AG10803 (cell line): ENCODE measurements at regions not wholly inside any gene's neighbourhood (a gene's known extent, or its start where the extent isn't known, plus 50 kb on each side); places are given as distances from the start of the nearest gene placed in this dataset.

ENCODE experiments used
- DNase-seq: peaks from one replicate; pipeline ENCODE4 v3.0.0; 2010; ENCODE audit warnings: low read depth
- H3K4me3 ChIP-seq: 2 replicates; pipeline ENCODE4 v1.5.1; 2011; ENCODE audit warnings: mild to moderate bottlenecking, low read length, control low read depth
- TF ChIP-seq, protein P1 (sequence below): conservative IDR thresholded peaks from 2 replicates; pipeline ENCODE4 v1.5.1; 2011; ENCODE audit warnings: mild to moderate bottlenecking, low read length, control low read depth, inconsistent platforms

DNA sequence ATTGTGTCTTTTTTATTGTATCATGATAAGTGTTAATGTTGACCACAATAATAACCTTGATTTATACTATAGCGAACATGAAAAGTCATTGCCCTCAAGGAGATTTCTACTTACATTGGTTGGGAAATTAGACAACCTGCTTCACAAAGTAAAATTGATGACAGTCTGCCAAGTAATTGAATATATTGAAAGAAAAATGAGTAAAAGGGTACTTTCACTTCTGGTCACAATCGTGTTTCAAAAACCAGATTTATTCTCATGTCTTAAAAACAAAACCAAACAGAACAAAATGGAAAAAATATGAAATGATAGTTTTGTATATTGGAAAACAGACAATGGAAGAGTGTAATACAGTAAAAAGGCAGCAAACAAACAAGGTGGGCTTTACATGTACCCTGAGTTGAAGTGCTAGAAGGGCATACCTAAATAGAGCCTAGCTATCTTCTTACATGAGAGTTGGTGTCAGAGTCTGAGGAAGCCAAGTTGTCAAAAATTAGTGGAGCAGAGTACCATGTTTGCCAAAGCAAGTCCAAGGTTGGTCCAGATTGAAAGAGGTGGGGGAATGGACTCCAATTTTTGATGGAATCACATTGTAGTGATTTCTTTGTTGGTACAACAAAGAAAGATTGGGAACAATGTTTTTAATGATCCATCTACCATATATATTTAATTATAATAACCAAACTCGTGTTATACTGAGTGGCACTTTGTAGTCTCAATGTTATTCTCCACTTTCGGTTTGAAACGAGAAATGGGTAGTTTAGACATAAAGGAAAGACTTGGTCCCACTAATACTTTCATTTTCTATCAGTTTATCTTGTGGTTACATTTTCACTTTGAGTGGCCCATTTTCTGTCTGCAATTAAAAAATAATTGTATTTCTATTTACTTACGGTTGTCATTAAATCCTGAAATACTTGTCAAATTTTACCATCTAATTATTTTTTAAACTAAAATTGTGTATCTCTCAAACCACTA is 775.6 kb downstream of the STIM2 start:
- TF ChIP-seq, protein P1, sequence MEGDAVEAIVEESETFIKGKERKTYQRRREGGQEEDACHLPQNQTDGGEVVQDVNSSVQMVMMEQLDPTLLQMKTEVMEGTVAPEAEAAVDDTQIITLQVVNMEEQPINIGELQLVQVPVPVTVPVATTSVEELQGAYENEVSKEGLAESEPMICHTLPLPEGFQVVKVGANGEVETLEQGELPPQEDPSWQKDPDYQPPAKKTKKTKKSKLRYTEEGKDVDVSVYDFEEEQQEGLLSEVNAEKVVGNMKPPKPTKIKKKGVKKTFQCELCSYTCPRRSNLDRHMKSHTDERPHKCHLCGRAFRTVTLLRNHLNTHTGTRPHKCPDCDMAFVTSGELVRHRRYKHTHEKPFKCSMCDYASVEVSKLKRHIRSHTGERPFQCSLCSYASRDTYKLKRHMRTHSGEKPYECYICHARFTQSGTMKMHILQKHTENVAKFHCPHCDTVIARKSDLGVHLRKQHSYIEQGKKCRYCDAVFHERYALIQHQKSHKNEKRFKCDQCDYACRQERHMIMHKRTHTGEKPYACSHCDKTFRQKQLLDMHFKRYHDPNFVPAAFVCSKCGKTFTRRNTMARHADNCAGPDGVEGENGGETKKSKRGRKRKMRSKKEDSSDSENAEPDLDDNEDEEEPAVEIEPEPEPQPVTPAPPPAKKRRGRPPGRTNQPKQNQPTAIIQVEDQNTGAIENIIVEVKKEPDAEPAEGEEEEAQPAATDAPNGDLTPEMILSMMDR, result no peak
- H3K4me3 ChIP-seq, result no peak overlapping the region
- no peak for DNase-seq

DNA sequence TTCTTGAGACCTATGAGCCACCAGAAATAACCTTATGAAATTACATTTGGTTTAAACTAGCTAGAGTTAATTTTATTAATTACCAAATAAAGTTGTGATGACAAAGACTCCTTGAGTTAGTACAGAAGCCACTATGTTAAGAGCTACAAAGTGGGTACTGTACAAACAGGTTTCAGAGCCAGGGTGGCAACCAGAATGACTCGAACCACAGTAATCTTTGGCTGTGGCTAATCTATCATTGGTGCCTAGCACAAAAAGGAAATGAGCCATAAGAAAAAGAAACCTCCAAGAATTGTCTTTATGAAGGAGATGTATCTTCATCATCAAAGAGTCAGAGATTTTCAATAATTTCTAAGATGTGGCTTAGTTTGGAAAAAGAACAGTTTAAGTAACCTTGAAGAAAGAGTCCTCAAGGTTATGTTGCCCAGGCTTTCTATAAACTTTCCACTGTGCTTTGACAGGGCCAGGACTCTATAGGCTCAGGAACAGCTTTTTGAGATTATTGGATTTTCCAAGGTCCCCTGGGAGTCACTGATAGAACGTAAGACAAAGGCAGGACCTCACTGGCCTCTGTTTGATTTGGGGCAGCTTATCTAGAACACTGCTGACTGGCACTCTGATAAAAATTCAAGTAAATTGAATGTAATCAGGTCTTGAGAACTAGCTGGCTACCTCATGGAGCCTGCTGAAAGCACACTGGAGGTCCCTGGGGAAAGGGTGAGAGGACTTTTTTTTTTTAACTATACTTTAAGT is 777.7 kb downstream of the STIM2 start:
- H3K4me3 ChIP-seq, result no peak overlapping the region
- TF ChIP-seq, protein P1, result no peak
- DNase-seq, result no peak

DNA sequence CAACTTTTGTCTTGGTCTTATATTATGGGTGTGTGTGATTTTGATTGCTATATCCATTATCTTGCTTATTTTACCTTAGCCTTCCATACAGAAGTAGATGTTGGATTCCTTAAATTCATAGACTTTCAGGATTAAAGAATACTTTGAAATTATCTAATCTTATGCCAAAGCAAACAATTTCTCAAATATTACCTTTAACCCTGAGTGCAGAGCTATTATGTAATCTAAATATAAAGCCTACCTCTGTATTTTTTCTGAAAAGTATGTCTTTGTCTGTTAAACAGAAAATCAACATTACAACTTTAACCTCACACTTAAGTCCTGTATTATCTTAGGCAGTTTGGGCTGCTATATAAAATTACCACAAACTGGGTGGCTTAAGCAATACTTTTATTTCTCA is 782.5 kb downstream of the STIM2 start:
- DNase-seq, result no peak
- TF ChIP-seq, protein P1, result no peak
- no peak overlapping the region for H3K4me3 ChIP-seq

- H3K4me3 ChIP-seq, result no peak overlapping the region
- DNase-seq, result no peak
- TF ChIP-seq, protein P1, result no peak
Measured at GRCh38 chr4:27648416-27648815, 787.8 kb downstream of the STIM2 start.

DNA sequence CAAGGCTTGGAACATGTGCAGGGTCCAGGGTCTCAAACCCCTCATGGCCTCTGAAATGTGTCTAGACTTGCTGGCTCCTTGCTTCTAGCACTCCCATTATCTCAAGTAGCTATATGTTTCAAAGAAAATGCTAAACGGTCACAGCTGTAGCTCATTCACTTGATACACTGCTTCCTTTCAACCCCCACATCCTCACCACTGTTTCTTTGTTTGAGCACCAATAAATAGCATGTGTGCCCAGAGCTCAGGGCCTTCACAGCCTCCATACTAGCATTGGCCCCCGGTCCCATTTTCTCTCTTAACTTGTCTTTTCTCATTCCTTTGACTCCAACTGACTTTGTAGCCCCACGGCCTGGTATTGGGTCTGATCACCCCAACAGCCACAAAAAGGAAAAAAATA is 801.8 kb downstream of the STIM2 start:
- TF ChIP-seq, protein P1, result no peak
- no peak overlapping the region for H3K4me3 ChIP-seq
- no peak for DNase-seq

DNA sequence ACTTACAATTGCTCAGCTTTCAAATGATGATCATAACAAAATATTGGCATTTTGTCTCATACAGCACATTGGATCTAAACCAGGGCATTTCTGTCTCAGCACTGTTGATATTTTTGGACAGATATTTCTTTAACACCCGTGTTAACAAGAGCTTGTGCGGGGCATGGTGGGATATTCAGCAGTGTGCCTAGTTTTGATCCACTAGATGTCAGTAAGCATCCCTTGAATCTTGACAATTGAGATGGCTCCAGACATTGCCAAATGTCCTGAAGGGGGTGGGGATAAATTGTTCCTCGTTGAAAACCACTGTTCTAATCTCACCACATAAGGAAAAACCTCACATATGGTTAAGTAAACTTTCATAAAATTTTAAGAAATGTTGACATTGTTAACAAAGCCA is 806.3 kb downstream of the STIM2 start:
- no peak overlapping the region for H3K4me3 ChIP-seq
- no peak for DNase-seq
- TF ChIP-seq, protein P1, result no peak
